ENCODE measurements at regions not wholly inside any gene's neighbourhood (a gene's known extent, or its start where the extent isn't known, plus 50 kb on each side); places are given as distances from the start of the nearest gene placed in this dataset.

- TF ChIP-seq CTCF (IDR thresholded peaks at IDR 0.05; ENCODE audit: control extremely low read depth, extremely low read depth, low read depth, missing control alignments) = no peak
- DNase-seq (ENCODE audit: extremely low spot score) = no peak
- CTCF ChIA-PET = interaction anchor here (1.0 kb wide), 1 partner anchor 233 kb away, joined by 3 read pairs; no protein-coding TSS in a partner anchor
- POLR2A ChIA-PET = no interaction called here
Observed at GRCh38 chr1:239612379-239612778, 226.0 kb downstream of the CHRM3 start.

- ChIA-PET POLR2A (no interaction called here), CTCF (no interaction called here)
- no peak for TF ChIP-seq CTCF (IDR thresholded peaks at IDR 0.05; ENCODE audit: control extremely low read depth, extremely low read depth, low read depth, missing control alignments)
- DNase-seq (ENCODE audit: extremely low spot score) = no peak
Observed at GRCh38 chr1:239616673-239617072, 230.3 kb downstream of the CHRM3 start.

GRCh38 chr1:239617259-239617658 is 230.9 kb downstream of the CHRM3 start:
- no peak for DNase-seq (ENCODE audit: extremely low spot score)
- TF ChIP-seq CTCF (IDR thresholded peaks at IDR 0.05; ENCODE audit: control extremely low read depth, extremely low read depth, low read depth, missing control alignments) = no peak
- ChIA-PET CTCF (no interaction called here), POLR2A (no interaction called here)

GRCh38 chr1:239617731-239618130 is 231.4 kb downstream of the CHRM3 start:
- CTCF ChIA-PET = no interaction called here
- POLR2A ChIA-PET = no interaction called here
- TF ChIP-seq CTCF (IDR thresholded peaks at IDR 0.05; ENCODE audit: control extremely low read depth, extremely low read depth, low read depth, missing control alignments) = no peak
- no peak for DNase-seq (ENCODE audit: extremely low spot score)

GRCh38 chr1:239619190-239619589 is 232.8 kb downstream of the CHRM3 start:
- ChIA-PET POLR2A (no interaction called here), CTCF (interaction anchor here (0.8 to 1.2 kb wide), 2 partner anchors 14 to 52 kb away, joined by 3 read pairs; no protein-coding TSS in a partner anchor)
- no peak for TF ChIP-seq CTCF (IDR thresholded peaks at IDR 0.05; ENCODE audit: control extremely low read depth, extremely low read depth, low read depth, missing control alignments)
- DNase-seq (ENCODE audit: extremely low spot score) = no peak

- ChIA-PET CTCF (no interaction called here), POLR2A (no interaction called here)
- TF ChIP-seq CTCF (IDR thresholded peaks at IDR 0.05; ENCODE audit: control extremely low read depth, extremely low read depth, low read depth, missing control alignments) = no peak
- DNase-seq (ENCODE audit: extremely low spot score) = no peak
Observed at GRCh38 chr1:239630767-239631166, 244.4 kb downstream of the CHRM3 start.

GRCh38 chr1:239633432-239633831 is 247.1 kb downstream of the CHRM3 start:
- no peak for TF ChIP-seq CTCF (IDR thresholded peaks at IDR 0.05; ENCODE audit: control extremely low read depth, extremely low read depth, low read depth, missing control alignments)
- DNase-seq (ENCODE audit: extremely low spot score) = no peak
- CTCF ChIA-PET = interaction anchor here (1.3 kb wide), 1 partner anchor 14 kb away, joined by 3 read pairs; no protein-coding TSS in a partner anchor
- POLR2A ChIA-PET = no interaction called here

Data from GM10248 (cell line).